IgD-negative memory B cell (primary cell): ENCODE measurements at regions not wholly inside any gene's neighbourhood (a gene's known extent, or its start where the extent isn't known, plus 50 kb on each side); places are given as distances from the start of the nearest gene placed in this dataset.

Experiments used
- H3K27ac Mint-ChIP-seq, 3 donors: one replicate each; pipeline ENCODE4 v1.8.0; 2020 to 2022; ENCODE audit warnings: mild to moderate bottlenecking in 3 of 3, mixed read lengths in 3 of 3, moderate library complexity in 1 of 3
- H3K27me3 Mint-ChIP-seq: one replicate; pipeline ENCODE4 v1.8.0; 2021; ENCODE audit warnings: mixed read lengths
- H3K36me3 Mint-ChIP-seq: one replicate; pipeline ENCODE4 v1.8.0; 2020; ENCODE audit warnings: mild to moderate bottlenecking, mixed read lengths
- H3K4me1 Mint-ChIP-seq, 3 donors: one replicate each; pipeline ENCODE4 v1.8.0; 2020 to 2022; ENCODE audit warnings: mixed read lengths in 3 of 3, mild to moderate bottlenecking in 1 of 3
- H3K4me3 Mint-ChIP-seq, 4 donors: one replicate each; pipeline ENCODE4 v1.8.0; 2020 to 2022; ENCODE audit warnings: mild to moderate bottlenecking in 4 of 4, mixed read lengths in 4 of 4, moderate library complexity in 3 of 4
- H3K9me3 Mint-ChIP-seq, 3 donors: one replicate each; pipeline ENCODE4 v1.8.0; 2020 to 2021; ENCODE audit warnings: mixed read lengths in 3 of 3, mild to moderate bottlenecking in 1 of 3

DNA sequence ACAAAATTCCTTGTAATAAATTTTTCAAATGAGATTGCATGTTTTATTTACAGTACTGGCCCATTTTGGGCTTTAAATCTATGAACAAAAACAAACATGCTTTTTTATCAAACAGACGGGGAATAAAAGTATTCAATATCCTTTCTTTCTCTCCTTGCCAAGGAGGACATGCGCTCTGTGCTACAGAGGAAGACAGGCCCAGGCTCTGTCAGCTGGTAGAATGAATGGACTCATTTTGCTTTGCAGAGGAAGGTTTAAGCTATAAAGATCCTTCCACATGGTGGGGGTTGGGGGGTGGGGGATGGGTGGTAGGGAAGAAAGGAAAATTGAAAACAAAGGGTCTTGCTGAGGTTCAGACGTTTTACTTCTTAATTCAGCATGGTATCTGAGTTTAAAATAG lies 575.6 kb downstream of the INSC start:
- Mint-ChIP-seq H3K4me1 (peaks cover 0 to 1% (median 0%) of the 10 kb centered on the region in 3 donors), H3K27me3 (peaks cover under 1% of the 10 kb centered on the region), H3K36me3 (no peaks in the 10 kb centered on the region), H3K9me3 (peaks cover 0 to 7% (median 3%) of the 10 kb centered on the region in 3 donors), H3K4me3 (no peak overlapping the region), H3K27ac (no peak overlapping the region)

DNA sequence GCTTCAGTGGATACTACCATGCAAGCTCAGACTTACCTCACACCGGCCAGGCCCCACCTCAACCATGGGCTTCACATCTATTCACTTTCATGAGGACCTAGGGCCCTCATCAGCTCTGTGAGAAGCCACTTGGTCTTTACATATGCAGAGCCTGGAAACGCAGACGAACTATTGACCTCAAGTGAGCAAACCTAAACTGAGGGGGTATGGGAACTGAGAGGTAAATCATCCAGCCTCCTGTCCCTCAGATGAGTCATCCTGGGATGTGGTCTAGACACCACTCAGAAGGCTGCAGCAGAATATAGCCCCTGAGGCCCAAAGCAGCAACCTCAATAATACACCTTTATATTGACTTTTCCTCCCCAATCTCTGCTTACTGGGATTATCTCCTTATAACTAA lies 578.0 kb downstream of the INSC start:
- H3K9me3 Mint-ChIP-seq: peaks cover 0 to 7% (median 1%) of the 10 kb centered on the region in 3 donors
- no peak overlapping the region for H3K4me3 Mint-ChIP-seq
- peaks cover 0 to 1% (median 0%) of the 10 kb centered on the region in 3 donors for H3K4me1 Mint-ChIP-seq
- no peak overlapping the region for H3K27ac Mint-ChIP-seq
- H3K27me3 Mint-ChIP-seq: no peaks in the 10 kb centered on the region
- H3K36me3 Mint-ChIP-seq: no peaks in the 10 kb centered on the region

DNA sequence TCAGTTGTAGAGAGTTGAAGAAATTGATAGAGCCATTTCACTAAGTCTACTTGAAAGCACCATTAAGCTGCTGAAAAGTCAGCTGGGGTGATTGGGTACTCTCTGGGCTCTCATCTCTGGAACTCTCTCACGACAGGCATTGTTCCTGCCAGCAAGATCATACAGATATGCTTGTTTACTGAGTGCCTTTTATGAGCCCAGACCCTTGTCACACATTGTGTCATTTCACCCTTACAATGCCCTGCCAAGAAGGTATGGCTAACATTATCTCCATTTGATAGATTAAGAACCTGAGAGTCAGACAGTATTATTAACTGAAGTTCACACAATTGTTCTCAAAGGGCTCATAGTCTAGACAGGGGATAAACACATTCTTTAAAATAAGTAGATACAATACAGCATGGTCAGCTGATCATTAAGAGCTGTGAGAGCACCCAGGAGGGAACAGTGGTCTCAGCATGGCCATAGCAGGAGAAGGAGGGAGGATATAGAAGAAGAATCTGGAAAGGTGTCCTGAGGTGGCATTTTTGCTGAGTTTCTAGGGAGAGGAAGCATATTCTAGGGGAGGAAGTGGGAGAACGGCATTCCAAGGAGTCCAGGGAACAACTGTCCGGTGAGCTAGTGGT lies 580.5 kb downstream of the INSC start:
- Mint-ChIP-seq H3K9me3 (peaks cover 0 to 3% (median 0%) of the 10 kb centered on the region in 3 donors), H3K27me3 (no peaks in the 10 kb centered on the region), H3K36me3 (no peaks in the 10 kb centered on the region), H3K27ac (no peak overlapping the region), H3K4me1 (no peaks in the 10 kb centered on the region), H3K4me3 (no peak overlapping the region)

DNA sequence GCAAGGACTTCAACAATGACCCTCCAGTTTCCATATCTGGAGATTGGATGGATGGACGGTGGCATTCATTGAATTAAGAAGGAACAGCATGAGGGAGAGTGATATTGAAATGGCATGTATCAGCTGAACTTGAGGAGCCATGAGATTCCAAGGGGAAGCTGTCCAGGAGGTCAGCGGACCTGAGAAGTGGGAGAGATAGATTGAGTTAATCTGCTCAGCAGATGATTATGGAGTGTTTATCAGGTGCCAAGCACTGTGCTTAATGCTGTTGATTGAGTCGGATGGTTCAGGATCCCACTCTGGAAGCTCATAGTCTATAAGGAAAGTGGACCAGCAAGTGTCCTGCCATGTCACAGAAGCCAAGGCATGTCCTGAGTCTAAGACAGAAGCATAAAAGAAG lies 581.3 kb downstream of the INSC start:
- H3K4me3 Mint-ChIP-seq: no peak overlapping the region
- no peaks in the 10 kb centered on the region for H3K27me3 Mint-ChIP-seq
- H3K36me3 Mint-ChIP-seq: no peaks in the 10 kb centered on the region
- H3K4me1 Mint-ChIP-seq: no peaks in the 10 kb centered on the region
- peaks cover 0 to 3% (median 0%) of the 10 kb centered on the region in 3 donors for H3K9me3 Mint-ChIP-seq
- H3K27ac Mint-ChIP-seq: no peak overlapping the region

DNA sequence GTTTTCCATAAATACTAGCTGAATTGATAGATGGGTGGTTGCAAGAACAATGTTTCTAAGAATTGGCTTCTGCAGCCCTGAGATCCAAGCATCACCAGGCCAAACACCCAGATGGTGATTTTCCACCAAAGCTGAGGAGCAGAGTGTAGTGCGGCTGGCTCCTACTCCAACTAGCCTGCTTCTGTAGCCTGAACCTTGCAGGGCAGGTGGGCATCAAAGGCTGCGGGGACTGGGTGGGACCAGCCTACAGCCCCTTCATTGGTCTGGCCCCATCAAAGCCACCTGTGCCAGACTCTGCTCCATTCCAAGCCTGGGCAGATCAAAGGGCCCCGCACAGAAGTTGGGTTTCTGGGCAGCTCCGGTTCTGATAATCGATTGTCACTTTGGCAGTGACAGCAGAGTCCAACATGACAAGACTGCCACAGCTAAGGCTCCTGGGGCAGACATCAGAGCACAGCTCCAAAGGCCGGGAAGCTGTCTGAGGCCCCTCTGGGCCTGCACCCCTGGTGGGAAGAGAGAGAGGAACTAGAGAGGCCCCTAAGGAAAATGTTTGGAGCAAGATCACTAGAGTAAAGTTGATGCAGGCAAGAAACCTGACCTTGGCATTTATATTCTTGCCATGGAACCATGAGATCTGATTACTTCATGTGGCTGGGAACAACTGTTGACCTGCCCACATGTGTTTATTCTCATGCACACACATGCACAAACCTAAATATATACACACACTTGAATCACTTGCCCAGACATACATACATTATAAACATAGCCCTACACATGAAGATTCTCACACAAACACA lies 582.9 kb downstream of the INSC start:
- Mint-ChIP-seq H3K9me3 (peaks cover 0 to under 1% (median 0%) of the 10 kb centered on the region in 3 donors), H3K27me3 (no peaks in the 10 kb centered on the region), H3K4me1 (no peaks in the 10 kb centered on the region), H3K4me3 (no peak overlapping the region), H3K27ac (no peak overlapping the region), H3K36me3 (no peaks in the 10 kb centered on the region)

DNA sequence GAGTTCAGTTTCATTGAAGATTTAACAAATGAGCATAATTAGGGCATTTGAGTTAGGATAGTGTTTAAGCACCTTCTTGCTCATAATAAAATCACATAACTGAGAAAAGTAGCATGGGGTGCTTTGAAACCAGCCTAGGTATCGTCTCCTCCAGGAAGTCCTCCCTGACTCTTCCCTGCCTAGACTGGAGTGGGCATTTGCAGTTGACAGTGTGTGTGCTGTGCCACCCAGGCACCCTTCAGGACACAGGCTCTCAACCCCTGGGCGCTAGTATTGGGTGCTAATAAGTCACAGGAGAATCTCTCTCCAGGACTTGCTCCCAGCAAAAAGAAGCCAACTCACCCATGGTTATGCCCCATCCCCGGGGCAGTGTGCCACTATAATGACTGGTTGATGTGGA lies 584.1 kb downstream of the INSC start:
- Mint-ChIP-seq H3K27ac (no peak overlapping the region), H3K27me3 (no peaks in the 10 kb centered on the region), H3K4me3 (no peak overlapping the region), H3K9me3 (peaks cover 0 to 2% (median 0%) of the 10 kb centered on the region in 3 donors), H3K36me3 (no peaks in the 10 kb centered on the region), H3K4me1 (no peaks in the 10 kb centered on the region)

DNA sequence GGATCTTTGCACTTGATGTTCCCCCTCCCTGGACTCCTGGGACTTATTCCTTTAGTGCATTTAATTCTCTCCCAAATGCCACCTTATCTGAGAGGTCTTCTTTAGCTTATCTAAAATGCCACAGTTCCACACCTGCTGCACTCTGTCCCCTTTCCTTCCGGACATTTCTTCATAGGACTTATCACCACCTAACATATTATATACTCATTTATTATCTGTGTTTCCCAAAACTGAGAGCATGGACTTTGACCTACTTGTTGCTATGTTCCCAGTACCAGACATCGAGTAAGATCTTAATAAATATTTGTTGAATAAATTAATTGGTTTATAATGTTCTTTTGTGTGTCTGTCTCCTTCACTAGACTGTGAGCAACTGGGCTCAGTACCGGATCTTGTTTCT lies 585.3 kb downstream of the INSC start:
- Mint-ChIP-seq H3K4me1 (no peaks in the 10 kb centered on the region), H3K27me3 (no peaks in the 10 kb centered on the region), H3K36me3 (no peaks in the 10 kb centered on the region), H3K27ac (no peak overlapping the region), H3K9me3 (peaks cover 0 to 2% (median 0%) of the 10 kb centered on the region in 3 donors), H3K4me3 (no peak overlapping the region)

DNA sequence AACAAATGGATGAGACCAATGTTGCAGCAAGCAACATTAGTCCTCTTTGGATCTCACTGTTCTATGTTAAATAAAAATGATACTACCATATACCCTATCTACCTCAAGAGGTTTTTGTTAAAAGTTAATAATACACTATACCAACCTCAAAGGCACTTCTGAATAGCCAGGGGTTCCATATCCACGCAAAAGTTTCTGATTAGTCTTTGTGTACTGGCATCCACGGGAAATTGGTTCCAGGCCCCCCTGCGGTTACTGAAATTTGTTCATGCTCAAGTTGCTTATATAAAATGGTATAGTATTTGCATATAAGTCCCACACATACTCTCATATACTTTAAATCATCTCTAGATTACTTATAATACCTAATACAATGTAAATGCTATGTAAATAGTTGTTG lies 585.7 kb downstream of the INSC start:
- Mint-ChIP-seq H3K4me1 (no peaks in the 10 kb centered on the region), H3K9me3 (peaks cover 0 to 2% (median 1%) of the 10 kb centered on the region in 3 donors), H3K36me3 (no peaks in the 10 kb centered on the region), H3K27ac (no peak overlapping the region), H3K4me3 (no peak overlapping the region), H3K27me3 (no peaks in the 10 kb centered on the region)

DNA sequence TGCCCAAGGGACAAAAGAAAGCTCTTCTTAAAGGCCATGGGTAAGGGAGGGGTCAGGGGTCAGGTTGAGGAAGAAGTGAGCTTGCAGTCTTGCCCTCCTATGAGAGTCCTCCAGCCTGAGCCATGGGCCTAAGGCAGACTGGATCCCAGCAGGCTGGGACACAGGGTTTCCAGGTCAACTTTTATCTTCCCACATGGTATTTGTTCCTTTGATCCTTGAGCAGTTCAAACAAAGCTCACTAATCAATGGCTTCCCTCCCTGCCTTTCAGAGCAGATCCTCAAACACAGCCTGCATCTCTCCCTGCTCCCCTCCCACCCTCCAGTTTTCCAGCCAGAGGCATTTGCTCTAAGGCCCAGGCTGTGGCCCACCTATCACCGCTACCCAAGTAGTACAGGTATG lies 589.3 kb downstream of the INSC start:
- no peaks in the 10 kb centered on the region for H3K4me1 Mint-ChIP-seq
- H3K27ac Mint-ChIP-seq: no peak overlapping the region
- H3K36me3 Mint-ChIP-seq: no peaks in the 10 kb centered on the region
- H3K9me3 Mint-ChIP-seq: peaks cover 0 to 5% (median 4%) of the 10 kb centered on the region in 3 donors
- H3K4me3 Mint-ChIP-seq: no peak overlapping the region
- H3K27me3 Mint-ChIP-seq: no peaks in the 10 kb centered on the region

DNA sequence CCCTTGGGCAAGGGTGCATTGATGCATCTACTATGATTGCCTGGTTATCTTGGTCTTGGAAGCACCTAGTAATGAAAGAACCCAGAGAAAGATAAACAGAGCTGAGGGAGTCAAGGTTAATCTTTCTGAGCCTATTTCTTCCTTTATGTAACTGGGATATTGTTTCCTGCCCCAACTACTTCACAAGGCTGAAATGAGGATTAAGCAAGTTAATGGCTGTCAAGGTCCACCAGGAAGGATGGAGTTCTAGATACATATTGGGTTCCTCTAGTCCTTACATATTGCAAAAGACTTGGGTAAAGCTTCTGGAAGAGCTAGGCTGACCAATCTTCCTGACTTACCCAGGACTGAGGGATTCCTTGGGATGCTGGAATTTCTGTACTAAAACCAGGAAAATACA lies 589.8 kb downstream of the INSC start:
- Mint-ChIP-seq H3K4me3 (no peak overlapping the region), H3K27me3 (no peaks in the 10 kb centered on the region), H3K36me3 (no peaks in the 10 kb centered on the region), H3K9me3 (peaks cover 0 to 5% (median 4%) of the 10 kb centered on the region in 3 donors), H3K27ac (no peak overlapping the region), H3K4me1 (no peaks in the 10 kb centered on the region)

DNA sequence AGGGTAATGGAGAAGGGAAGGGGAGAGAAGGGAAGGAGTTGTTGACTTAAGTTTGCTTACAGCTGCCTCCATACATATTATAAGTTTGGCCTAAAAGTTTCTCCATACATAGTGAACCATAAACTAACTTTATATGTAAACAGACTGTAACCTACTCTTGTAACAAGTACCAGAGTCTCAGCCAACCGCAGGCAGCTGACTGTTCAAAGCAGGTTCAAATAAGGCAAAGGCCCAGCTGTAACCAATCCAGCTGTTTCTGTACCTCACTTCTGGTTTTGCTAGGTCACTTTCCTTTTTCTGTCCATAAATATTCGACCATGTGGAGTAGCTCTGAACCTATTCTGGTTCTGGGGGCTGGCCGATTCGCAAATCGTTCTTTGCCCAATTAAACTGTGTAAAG lies 591.2 kb downstream of the INSC start:
- Mint-ChIP-seq H3K27me3 (no peaks in the 10 kb centered on the region), H3K27ac (no peak overlapping the region), H3K4me1 (no peaks in the 10 kb centered on the region), H3K4me3 (no peak overlapping the region), H3K36me3 (no peaks in the 10 kb centered on the region), H3K9me3 (peaks cover 0 to 5% (median 4%) of the 10 kb centered on the region in 3 donors)

DNA sequence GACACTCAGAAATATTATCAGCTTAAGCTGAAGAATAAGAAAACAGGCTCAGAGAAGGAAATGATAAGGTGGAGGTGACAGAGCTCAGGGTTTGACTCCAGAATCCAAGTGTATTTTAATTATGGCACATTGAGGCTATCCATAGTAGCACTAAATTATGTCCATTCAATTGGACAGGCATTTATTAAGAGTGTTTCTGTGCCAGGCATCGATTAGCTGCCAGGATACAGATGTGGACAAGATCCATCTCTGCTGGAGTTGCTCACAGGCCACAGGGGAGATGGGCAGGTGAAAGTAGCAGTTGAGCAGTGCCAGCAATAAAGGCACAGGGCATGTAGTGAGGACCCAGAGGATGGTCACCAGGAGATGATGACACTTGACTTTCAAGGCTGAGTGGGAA lies 592.5 kb downstream of the INSC start:
- H3K36me3 Mint-ChIP-seq: no peaks in the 10 kb centered on the region
- no peak overlapping the region for H3K27ac Mint-ChIP-seq
- H3K9me3 Mint-ChIP-seq: peaks cover 2 to 5% (median 4%) of the 10 kb centered on the region in 3 donors
- H3K4me1 Mint-ChIP-seq: no peaks in the 10 kb centered on the region
- no peaks in the 10 kb centered on the region for H3K27me3 Mint-ChIP-seq
- H3K4me3 Mint-ChIP-seq: no peak overlapping the region

DNA sequence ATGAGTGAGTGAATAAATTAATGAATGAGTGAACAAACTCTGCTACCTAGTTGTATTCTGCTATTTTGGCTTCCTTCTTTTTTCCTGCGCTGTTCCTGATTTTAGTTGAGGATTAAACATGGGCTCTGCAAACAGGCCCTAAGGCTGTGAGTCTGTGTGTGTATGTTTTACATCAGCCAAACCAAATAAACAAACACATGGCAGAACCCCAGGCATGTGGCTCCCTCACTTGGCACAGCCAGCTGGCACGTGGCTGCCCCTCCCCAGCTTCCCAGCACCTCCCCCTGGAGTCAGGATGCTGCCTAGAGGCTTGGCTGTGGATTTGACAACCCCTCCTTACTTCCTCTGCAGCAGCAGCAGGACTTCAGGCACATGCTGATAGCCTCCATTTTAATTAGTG lies 593.2 kb downstream of the INSC start:
- Mint-ChIP-seq H3K9me3 (peaks cover 2 to 5% (median 4%) of the 10 kb centered on the region in 3 donors), H3K27me3 (no peaks in the 10 kb centered on the region), H3K36me3 (no peaks in the 10 kb centered on the region), H3K4me1 (no peaks in the 10 kb centered on the region), H3K4me3 (no peak overlapping the region), H3K27ac (no peak overlapping the region)

DNA sequence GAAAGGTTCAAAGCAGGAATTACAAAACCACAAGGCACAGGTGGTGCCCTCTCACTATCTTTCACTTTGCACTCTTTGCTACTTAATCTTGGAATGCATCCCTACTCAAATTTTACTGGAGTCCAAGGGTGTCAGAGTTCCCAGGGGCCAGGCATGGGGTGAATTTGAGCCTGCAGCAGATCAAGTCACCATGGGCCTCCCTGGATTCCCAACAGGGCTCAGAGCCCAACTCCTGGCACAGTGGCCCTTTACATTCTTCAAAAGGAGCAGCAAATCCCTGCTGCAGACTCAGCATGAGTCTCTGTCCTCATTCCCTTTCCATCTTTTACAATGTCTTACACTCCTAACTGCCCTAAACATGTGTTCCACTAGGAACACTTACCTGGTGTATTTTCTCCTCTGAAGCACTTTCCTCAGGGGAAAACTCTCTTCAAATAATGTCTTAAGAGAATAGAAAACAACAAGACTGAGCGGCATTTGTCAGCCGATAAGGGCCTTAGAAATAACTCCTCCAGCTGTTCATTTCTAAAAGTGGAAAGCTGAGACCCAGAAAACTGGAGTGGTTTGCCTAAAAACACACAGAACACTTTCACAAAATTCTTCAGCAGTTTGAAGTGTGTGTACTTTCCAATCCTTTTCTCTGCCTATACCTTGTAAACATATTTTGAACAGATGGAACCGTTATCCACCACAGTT lies 596.0 kb downstream of the INSC start:
- H3K36me3 Mint-ChIP-seq: no peaks in the 10 kb centered on the region
- no peaks in the 10 kb centered on the region for H3K27me3 Mint-ChIP-seq
- no peak overlapping the region for H3K27ac Mint-ChIP-seq
- H3K4me3 Mint-ChIP-seq: no peak overlapping the region
- H3K9me3 Mint-ChIP-seq: peaks cover under 1 to 4% (median 2%) of the 10 kb centered on the region in 3 donors
- no peaks in the 10 kb centered on the region for H3K4me1 Mint-ChIP-seq

DNA sequence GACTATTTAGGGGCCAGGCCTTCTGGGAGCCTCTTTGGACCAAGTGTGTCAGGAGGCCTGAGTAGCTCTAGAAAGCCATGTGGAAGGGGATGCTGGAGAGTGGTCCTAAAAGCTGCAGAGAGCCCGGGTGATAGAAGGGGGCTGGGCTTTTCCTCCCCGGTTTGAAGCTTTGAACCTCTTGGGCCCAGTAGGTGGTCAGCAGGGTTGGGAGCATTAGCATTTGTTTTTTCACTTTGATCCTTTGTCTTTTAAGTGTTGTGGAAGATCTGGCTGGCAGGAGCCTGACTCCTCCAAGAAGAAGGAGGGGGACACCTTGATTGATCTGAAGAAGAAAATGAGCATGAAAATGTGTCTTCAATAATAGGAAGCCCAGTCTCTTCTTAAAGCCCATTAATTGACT lies 596.6 kb downstream of the INSC start:
- H3K27me3 Mint-ChIP-seq: no peaks in the 10 kb centered on the region
- no peaks in the 10 kb centered on the region for H3K4me1 Mint-ChIP-seq
- no peak overlapping the region for H3K4me3 Mint-ChIP-seq
- H3K9me3 Mint-ChIP-seq: peaks cover 0 to 4% (median 2%) of the 10 kb centered on the region in 3 donors
- no peak overlapping the region for H3K27ac Mint-ChIP-seq
- no peaks in the 10 kb centered on the region for H3K36me3 Mint-ChIP-seq
